ENCODE measurements at regions not wholly inside any gene's neighbourhood (a gene's known extent, or its start where the extent isn't known, plus 50 kb on each side); places are given as distances from the start of the nearest gene placed in this dataset.

DNA sequence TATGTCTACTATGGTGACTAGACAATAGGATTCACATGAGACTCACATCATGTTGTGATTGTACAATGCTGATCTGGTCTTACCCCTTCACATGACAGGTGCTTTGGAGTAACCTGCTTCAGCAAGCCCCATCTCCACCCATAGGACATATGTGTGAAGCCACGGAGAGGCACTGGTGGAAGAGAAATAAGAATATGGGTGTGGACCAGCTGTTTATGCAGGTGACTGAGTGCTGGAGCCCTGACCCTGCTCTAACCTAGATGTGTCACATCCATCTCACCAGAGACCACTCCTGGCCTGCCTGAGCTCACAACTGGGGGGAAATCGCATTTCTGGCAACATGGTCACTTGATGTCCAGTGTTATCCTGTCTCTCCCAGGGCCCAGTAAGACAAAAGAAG, 119.7 kb downstream of the GGTLC2 start:
- TF ChIP-seq, protein P1, sequence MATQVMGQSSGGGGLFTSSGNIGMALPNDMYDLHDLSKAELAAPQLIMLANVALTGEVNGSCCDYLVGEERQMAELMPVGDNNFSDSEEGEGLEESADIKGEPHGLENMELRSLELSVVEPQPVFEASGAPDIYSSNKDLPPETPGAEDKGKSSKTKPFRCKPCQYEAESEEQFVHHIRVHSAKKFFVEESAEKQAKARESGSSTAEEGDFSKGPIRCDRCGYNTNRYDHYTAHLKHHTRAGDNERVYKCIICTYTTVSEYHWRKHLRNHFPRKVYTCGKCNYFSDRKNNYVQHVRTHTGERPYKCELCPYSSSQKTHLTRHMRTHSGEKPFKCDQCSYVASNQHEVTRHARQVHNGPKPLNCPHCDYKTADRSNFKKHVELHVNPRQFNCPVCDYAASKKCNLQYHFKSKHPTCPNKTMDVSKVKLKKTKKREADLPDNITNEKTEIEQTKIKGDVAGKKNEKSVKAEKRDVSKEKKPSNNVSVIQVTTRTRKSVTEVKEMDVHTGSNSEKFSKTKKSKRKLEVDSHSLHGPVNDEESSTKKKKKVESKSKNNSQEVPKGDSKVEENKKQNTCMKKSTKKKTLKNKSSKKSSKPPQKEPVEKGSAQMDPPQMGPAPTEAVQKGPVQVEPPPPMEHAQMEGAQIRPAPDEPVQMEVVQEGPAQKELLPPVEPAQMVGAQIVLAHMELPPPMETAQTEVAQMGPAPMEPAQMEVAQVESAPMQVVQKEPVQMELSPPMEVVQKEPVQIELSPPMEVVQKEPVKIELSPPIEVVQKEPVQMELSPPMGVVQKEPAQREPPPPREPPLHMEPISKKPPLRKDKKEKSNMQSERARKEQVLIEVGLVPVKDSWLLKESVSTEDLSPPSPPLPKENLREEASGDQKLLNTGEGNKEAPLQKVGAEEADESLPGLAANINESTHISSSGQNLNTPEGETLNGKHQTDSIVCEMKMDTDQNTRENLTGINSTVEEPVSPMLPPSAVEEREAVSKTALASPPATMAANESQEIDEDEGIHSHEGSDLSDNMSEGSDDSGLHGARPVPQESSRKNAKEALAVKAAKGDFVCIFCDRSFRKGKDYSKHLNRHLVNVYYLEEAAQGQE (IDR thresholded peaks at IDR 0.05; ENCODE audit: borderline replicate concordance), result no peak
- no peak for TF ChIP-seq SMC3 (conservative IDR thresholded peaks at IDR 0.05; ENCODE audit: poor library complexity)

Measured in neural cell (in vitro differentiated cells).